GM23338 (cell line): ENCODE measurements at regions not wholly inside any gene's neighbourhood (a gene's known extent, or its start where the extent isn't known, plus 50 kb on each side); places are given as distances from the start of the nearest gene placed in this dataset.

ENCODE experiments used
- EZH2 ChIP-seq: fragments of 200-600 bp; sonication (generic); IDR thresholded peaks from one replicate; pipeline ENCODE4 v1.8.0; 2017; ENCODE audit warnings: antibody characterized with exemption, mild to moderate bottlenecking, low read depth; ENCODE audit not compliant: unreplicated experiment
- EZH2phosphoT487 ChIP-seq: fragments of 200-600 bp; sonication (generic); IDR thresholded peaks from one replicate; pipeline ENCODE4 v1.8.1; 2018; ENCODE audit warnings: antibody characterized with exemption; ENCODE audit not compliant: unreplicated experiment
- JUNB ChIP-seq: IDR thresholded peaks from one replicate; pipeline ENCODE4 v1.6.1; 2016; ENCODE audit warnings: antibody characterized with exemption; ENCODE audit not compliant: unreplicated experiment
- POLR2AphosphoS5 ChIP-seq: IDR thresholded peaks from 2 replicates; pipeline ENCODE4 v1.6.1; 2016; ENCODE audit warnings: antibody characterized with exemption, low read depth
- TF ChIP-seq, protein P1 (sequence below), 2 experiments: fragments of 200-600 bp in 1 of 2; sonication (generic) in 1 of 2; conservative IDR thresholded peaks; 2 replicates each; pipeline versions ENCODE4 v1.5.1 to v1.6.1; 2016 to 2017; ENCODE audit warnings: antibody characterized with exemption in 2 of 2, low read depth in 2 of 2, mild to moderate bottlenecking in 2 of 2, moderate library complexity in 1 of 2
- TF ChIP-seq, protein P2 (sequence below): IDR thresholded peaks from one replicate; pipeline ENCODE4 v1.6.1; 2018; ENCODE audit warnings: antibody characterized with exemption; ENCODE audit not compliant: unreplicated experiment

DNA sequence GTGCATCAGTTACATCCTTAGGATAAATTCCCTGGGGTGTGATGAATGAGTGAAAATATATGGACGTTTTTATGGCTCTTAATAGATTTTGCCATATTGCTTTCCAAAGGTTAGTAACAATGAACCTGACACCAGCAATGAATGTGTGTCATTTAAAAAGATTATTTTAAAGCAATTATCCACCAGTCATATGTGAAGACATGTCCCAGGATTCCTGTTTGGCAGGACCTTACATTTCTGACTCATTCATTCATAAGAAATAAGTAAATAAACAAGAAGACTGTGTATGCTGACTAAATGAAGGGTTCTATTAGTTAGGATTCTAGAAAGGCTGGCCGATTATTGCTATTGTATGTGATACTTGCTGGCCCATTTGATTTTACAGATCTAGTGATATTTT, 201.5 kb downstream of the SOX2 start:
- TF ChIP-seq POLR2AphosphoS5 (no peak), EZH2 (no peak), JUNB (no peak), EZH2phosphoT487 (no peak)
- TF ChIP-seq, protein P1, sequence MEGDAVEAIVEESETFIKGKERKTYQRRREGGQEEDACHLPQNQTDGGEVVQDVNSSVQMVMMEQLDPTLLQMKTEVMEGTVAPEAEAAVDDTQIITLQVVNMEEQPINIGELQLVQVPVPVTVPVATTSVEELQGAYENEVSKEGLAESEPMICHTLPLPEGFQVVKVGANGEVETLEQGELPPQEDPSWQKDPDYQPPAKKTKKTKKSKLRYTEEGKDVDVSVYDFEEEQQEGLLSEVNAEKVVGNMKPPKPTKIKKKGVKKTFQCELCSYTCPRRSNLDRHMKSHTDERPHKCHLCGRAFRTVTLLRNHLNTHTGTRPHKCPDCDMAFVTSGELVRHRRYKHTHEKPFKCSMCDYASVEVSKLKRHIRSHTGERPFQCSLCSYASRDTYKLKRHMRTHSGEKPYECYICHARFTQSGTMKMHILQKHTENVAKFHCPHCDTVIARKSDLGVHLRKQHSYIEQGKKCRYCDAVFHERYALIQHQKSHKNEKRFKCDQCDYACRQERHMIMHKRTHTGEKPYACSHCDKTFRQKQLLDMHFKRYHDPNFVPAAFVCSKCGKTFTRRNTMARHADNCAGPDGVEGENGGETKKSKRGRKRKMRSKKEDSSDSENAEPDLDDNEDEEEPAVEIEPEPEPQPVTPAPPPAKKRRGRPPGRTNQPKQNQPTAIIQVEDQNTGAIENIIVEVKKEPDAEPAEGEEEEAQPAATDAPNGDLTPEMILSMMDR (conservative IDR thresholded peaks at IDR 0.05; ENCODE audit: low read depth in 2 of 2): no peak
- TF ChIP-seq, protein P2, sequence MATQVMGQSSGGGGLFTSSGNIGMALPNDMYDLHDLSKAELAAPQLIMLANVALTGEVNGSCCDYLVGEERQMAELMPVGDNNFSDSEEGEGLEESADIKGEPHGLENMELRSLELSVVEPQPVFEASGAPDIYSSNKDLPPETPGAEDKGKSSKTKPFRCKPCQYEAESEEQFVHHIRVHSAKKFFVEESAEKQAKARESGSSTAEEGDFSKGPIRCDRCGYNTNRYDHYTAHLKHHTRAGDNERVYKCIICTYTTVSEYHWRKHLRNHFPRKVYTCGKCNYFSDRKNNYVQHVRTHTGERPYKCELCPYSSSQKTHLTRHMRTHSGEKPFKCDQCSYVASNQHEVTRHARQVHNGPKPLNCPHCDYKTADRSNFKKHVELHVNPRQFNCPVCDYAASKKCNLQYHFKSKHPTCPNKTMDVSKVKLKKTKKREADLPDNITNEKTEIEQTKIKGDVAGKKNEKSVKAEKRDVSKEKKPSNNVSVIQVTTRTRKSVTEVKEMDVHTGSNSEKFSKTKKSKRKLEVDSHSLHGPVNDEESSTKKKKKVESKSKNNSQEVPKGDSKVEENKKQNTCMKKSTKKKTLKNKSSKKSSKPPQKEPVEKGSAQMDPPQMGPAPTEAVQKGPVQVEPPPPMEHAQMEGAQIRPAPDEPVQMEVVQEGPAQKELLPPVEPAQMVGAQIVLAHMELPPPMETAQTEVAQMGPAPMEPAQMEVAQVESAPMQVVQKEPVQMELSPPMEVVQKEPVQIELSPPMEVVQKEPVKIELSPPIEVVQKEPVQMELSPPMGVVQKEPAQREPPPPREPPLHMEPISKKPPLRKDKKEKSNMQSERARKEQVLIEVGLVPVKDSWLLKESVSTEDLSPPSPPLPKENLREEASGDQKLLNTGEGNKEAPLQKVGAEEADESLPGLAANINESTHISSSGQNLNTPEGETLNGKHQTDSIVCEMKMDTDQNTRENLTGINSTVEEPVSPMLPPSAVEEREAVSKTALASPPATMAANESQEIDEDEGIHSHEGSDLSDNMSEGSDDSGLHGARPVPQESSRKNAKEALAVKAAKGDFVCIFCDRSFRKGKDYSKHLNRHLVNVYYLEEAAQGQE: no peak
